Left lung (tissue), 4 donors: ENCODE measurements at regions not wholly inside any gene's neighbourhood (a gene's known extent, or its start where the extent isn't known, plus 50 kb on each side); places are given as distances from the start of the nearest gene placed in this dataset.

Experiments
- ATAC-seq: fragments of 200-7000 bp; cut with Tn5 transposase; one replicate; pipeline ENCODE4 v1.9.1; 2020; ENCODE audit warnings: moderate library complexity
- DNase-seq, 4 donors: peaks; one replicate each; pipeline ENCODE4 v3.0.0-alpha.2; 2013 to 2020
- H3K27ac ChIP-seq, 2 donors: fragments of 200-600 bp; sonication (generic) in 1 of 2; one replicate each; pipeline versions ENCODE4 v1.5.0 to v1.8.0; 2020 to 2021
- H3K27me3 ChIP-seq, 2 donors: fragments of 200-600 bp; sonication (generic) in 1 of 2; one replicate each; pipeline versions ENCODE4 v1.5.0 to v1.8.0; 2020 to 2021
- H3K36me3 ChIP-seq, 2 donors: fragments of 200-600 bp; sonication (generic) in 1 of 2; one replicate each; pipeline versions ENCODE4 v1.5.0 to v1.8.0; 2020 to 2021
- H3K4me1 ChIP-seq, 2 donors: fragments of 200-600 bp; one replicate each; pipeline ENCODE4 v1.8.0; 2021
- H3K4me3 ChIP-seq, 2 donors: fragments of 200-600 bp; sonication (generic) in 1 of 2; one replicate each; pipeline versions ENCODE4 v1.5.0 to v1.8.0; 2020 to 2021; ENCODE audit warnings: mild to moderate bottlenecking in 1 of 2
- H3K9me3 ChIP-seq, 2 donors: fragments of 200-600 bp; sonication (generic) in 1 of 2; one replicate each; pipeline versions ENCODE4 v1.5.0 to v1.8.0; 2020 to 2021
- CTCF ChIP-seq, 2 donors: fragments of 200-600 bp; sonication (generic) in 1 of 2; IDR thresholded peaks; one replicate each; pipeline versions ENCODE4 v1.5.0 to v1.8.0; 2021; ENCODE audit warnings: antibody characterized with exemption in 2 of 2
- intact Hi-C, 2 donors: fragments of 100-400 bp; cut with DNase I; formaldehyde crosslinking; loops; one replicate each; pipeline versions ENCODE4 v1.11.2 to v1.14.2; 2022
- donor health status: DM: no; HTN: yes; CAD: no.
- donor health status: DM: no; HTN: no; CAD: no.

- TF ChIP-seq CTCF (IDR thresholded peaks at IDR 0.05), result no peak
- peak; percentile 86 for ATAC-seq
- H3K36me3 ChIP-seq, result no peaks in the 10 kb centered on the region
- DNase-seq, result peak in 2 of 4 donors; percentile 5 to 44
- H3K4me1 ChIP-seq, result no peaks in the 10 kb centered on the region
- H3K9me3 ChIP-seq, result peaks cover 0 to 5% of the 10 kb centered on the region in 2 donors
- no peak overlapping the region for H3K27ac ChIP-seq
- H3K27me3 ChIP-seq, result no peaks in the 10 kb centered on the region
- H3K4me3 ChIP-seq, result no peak overlapping the region
- intact Hi-C loops, result no loop called here
Measured at GRCh38 chr20:55830121-55830827, 175.0 kb downstream of the CBLN4 start.

- H3K4me1 ChIP-seq, result no peaks in the 10 kb centered on the region
Measured at GRCh38 chr20:55805138-55805537, 200.2 kb downstream of the CBLN4 start.

GRCh38 chr20:55800552-55801245 is 204.6 kb downstream of the CBLN4 start:
- no peak for TF ChIP-seq CTCF (IDR thresholded peaks at IDR 0.05)

More at GRCh38 chr20:55805138-55805537, 200.2 kb downstream of the CBLN4 start:
- Histone ChIP-seq H3K36me3 (no peaks in the 10 kb centered on the region), H3K4me3 (no peak overlapping the region), H3K9me3 (peaks cover 0 to 10% of the 10 kb centered on the region in 2 donors), H3K27ac (no peak overlapping the region), H3K27me3 (no peaks in the 10 kb centered on the region)
- ATAC-seq, result no peak
- no peak for TF ChIP-seq CTCF (IDR thresholded peaks at IDR 0.05)
- intact Hi-C loops, result no loop called here
- no peak for DNase-seq

GRCh38 chr20:55793986-55794385 is 211.3 kb downstream of the CBLN4 start:
- Histone ChIP-seq H3K9me3 (peaks cover 0 to 3% of the 10 kb centered on the region in 2 donors), H3K4me1 (no peaks in the 10 kb centered on the region), H3K36me3 (no peaks in the 10 kb centered on the region), H3K27ac (no peak overlapping the region), H3K4me3 (no peak overlapping the region), H3K27me3 (no peaks in the 10 kb centered on the region)
- DNase-seq, result no peak
- intact Hi-C loops, result no loop called here
- TF ChIP-seq CTCF (IDR thresholded peaks at IDR 0.05), result no peak
- no peak for ATAC-seq

More at GRCh38 chr20:55800552-55801245, 204.6 kb downstream of the CBLN4 start:
- ATAC-seq (no peak), DNase-seq (no peak)
- no peak overlapping the region for H3K4me3 ChIP-seq
- no peak overlapping the region for H3K27ac ChIP-seq
- no peaks in the 10 kb centered on the region for H3K4me1 ChIP-seq
- no peaks in the 10 kb centered on the region for H3K36me3 ChIP-seq
- H3K27me3 ChIP-seq, result no peaks in the 10 kb centered on the region
- intact Hi-C loops, result no loop called here
- no peaks in the 10 kb centered on the region for H3K9me3 ChIP-seq

GRCh38 chr20:55792049-55792448 is 213.3 kb downstream of the CBLN4 start:
- Histone ChIP-seq H3K9me3 (peaks cover 0 to 4% of the 10 kb centered on the region in 2 donors), H3K36me3 (no peaks in the 10 kb centered on the region), H3K4me1 (no peaks in the 10 kb centered on the region), H3K27ac (no peak overlapping the region), H3K27me3 (no peaks in the 10 kb centered on the region), H3K4me3 (no peak overlapping the region)
- no peak for ATAC-seq
- intact Hi-C loops, result no loop called here
- no peak for DNase-seq
- no peak for TF ChIP-seq CTCF (IDR thresholded peaks at IDR 0.05)
